NCI-H187 (cell line): ENCODE measurements at regions not wholly inside any gene's neighbourhood (a gene's known extent, or its start where the extent isn't known, plus 50 kb on each side); places are given as distances from the start of the nearest gene placed in this dataset.
"Not testable (repeated sequence)": the region's sequence is repeated elsewhere in the genome, so short reads cannot be mapped to it uniquely, and the experiment has no call there.

ENCODE experiments used
- DNase-seq, 2 experiments: peaks; one replicate each; lab custom pipeline; 2025; lab: John Stamatoyannopoulos, UW

DNA sequence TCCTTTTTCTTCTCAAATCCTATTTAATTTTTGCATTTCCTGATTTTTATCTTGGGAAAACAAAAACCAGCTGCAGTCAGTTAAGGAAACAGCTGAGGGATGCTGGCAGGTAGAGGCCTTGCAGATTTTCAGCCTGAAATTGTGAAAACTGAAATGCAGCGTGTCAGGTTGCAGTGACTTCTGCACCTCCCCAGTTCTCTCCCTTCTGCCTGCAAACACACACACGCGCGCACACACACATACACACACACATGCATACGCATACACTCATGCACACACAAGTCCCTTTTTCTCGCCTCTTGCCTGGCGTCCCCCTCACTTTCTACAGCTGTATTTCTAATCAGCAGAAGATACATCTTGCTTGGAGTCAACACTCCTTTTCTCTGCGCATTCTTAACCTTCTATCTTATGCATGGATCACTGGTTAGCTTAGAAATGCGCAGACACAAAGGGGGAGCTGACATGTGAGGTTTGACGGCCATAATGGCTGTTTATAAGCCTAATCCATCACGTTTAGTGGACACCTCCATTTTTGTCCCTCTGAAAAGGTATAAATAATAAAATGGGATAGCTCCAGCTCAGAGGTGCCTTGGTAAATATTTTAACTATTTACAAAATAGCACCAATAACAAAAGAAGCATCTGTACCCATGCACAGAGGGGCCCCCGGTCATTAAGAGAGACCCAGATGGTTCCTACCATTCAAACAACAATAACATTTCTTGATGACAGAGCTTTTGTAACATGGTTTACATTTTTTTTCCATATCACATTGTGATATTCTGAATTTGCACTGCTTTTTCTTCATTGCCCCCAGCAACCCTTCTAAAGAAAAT is 392.1 kb upstream of the SALL1 start:
- no peak for DNase-seq

GRCh38 chr16:51540259-51540658 is 389.2 kb upstream of the SALL1 start:
- no peak for DNase-seq

DNA sequence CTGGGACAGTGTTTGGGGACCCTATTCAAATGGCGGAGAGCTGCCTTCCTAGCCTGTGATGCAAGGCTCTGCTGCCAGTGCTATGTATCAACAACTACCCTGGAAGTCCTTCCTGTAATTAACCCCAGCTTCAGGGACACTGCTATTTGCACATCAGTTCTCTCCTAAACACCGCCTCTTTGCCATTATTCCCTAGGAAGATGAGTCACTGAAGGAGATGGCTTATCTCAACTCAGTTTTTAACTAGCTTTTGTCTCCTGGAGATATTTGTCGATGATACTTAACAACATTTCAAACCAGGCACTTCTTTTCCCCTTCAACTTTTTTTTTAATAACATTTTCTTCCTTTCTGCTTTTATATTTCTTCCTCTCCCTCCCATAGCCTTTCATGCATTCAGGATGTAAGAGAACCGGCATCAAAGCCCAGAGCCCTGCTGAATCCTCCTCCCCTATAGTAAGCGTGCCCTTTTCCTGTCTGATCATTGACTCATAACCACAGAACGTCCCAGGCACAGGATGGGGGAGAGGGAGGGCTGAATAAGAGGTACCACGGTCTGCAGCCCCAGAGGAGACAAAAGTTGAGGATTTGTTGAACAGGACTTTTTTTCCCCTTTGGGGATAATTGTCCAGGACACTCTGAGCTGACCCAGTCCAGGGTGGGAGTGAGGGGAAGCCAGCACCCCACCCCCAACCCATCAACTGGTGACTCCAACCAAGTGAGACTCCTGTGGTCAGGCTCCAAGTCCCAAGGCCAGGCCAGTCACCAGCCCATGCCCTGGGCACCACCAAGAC is 387.8 kb upstream of the SALL1 start:
- no peak for DNase-seq

DNA sequence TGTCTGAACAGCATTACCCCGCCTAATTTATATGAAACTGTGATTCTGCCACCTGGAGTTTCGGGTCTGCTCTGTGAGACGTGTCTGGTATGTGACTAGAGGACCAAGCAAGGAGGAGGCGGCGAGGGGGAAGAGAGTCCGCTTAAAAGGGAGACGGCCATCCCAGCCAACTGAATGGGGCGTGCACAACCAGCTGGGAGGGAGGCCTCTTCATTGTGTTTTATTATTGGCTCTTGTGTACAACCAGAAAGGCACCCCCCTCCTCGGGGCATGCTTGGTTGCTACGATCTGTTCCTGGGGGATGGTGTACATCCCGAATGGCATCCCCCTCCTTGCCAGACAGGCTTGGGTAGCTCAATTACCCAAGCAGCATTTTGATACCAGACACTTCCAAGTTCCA is 384.5 kb upstream of the SALL1 start:
- no peak for DNase-seq

GRCh38 chr16:51532551-51532950 is 381.5 kb upstream of the SALL1 start:
- DNase-seq: no peak

- no peak for DNase-seq
These were observed 380.2 kb upstream of the SALL1 start for GRCh38 chr16:51531271-51531670.

DNA sequence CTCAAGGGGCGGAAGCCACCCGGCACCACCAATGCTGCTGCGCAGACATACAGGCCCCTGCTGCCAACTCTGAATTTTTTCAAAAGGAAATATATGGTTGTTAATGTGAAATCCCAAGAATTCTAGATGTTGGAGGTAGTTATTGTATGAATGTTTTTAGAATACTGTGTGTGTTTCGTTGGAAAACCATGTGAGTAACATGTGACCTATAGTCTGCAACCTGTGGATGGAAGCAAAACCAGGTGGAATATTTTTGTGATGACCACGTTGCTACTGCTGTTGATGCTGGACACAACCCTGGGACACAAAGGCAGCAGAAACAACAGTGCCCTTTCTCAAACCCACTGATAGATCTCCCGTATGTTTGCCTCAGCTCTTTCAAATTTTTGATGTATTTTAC is 376.3 kb upstream of the SALL1 start:
- DNase-seq: no peak

- no peak for DNase-seq
These were observed 375.6 kb upstream of the SALL1 start for GRCh38 chr16:51526621-51527020.

GRCh38 chr16:51524555-51525373 is 373.7 kb upstream of the SALL1 start:
- DNase-seq: no peak

GRCh38 chr16:51524070-51524469 is 373.0 kb upstream of the SALL1 start:
- no peak for DNase-seq

- no peak for DNase-seq
These were observed 372.3 kb upstream of the SALL1 start for GRCh38 chr16:51523400-51523799.

- DNase-seq: no peak
These were observed 371.8 kb upstream of the SALL1 start for GRCh38 chr16:51522902-51523301.

- not testable (repeated sequence) for DNase-seq
These were observed 365.9 kb upstream of the SALL1 start for GRCh38 chr16:51516960-51517359.

- no peak for DNase-seq
These were observed 359.3 kb upstream of the SALL1 start for GRCh38 chr16:51510416-51510815.

- no peak for DNase-seq
These were observed 358.3 kb upstream of the SALL1 start for GRCh38 chr16:51509336-51509735.

DNA sequence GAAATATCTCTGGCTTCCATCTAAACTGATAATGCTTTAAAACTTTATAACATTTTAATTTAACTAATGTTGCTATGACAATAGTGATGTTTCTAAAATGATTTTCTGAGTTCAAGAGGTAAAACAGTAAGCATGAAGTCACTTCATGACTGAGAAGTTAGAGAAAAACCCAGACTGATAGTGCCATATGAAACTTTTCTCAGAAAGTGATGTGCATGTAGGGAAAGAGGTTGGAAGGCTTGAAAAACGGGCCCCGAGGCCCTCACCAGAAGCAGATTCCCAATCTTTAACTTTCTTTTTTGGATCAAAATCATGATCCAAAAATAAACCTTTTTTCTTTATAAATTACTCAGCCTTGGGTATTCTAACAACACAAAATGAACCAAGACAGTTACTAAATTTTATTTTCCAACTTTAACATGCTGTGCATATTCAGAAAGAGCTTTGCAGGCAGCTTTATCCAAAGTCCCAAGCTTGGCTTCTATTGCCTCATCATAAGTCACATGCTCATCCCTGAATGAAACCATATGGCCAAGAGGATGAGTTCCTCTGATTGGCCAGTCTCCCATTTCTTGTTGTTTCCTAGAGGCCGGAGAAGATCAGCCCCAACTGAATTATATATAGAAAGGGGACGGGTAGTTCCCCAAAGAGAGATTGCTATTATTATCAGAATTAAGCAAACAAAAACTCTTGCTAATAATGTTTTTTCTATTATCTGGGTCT is 357.6 kb upstream of the SALL1 start:
- no peak for DNase-seq

DNA sequence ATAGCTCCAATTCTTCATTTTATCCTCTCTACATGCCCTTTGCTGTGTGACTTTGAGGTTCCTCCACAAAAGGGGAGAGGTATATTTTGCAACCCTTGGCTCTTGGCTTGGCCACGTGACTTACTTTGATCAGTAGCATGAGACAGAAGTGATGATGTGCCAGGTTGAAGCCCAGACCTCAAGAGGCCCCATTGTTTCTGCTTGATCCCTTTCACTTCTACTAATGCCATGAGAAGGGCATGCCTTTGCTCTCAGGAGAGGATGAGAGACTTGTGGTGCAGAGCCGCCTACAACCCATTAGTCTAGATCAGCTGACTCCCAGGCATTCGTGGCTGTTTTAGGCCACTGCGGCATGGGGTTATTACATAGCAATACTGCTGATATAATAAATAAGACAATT is 356.2 kb upstream of the SALL1 start:
- no peak for DNase-seq

DNA sequence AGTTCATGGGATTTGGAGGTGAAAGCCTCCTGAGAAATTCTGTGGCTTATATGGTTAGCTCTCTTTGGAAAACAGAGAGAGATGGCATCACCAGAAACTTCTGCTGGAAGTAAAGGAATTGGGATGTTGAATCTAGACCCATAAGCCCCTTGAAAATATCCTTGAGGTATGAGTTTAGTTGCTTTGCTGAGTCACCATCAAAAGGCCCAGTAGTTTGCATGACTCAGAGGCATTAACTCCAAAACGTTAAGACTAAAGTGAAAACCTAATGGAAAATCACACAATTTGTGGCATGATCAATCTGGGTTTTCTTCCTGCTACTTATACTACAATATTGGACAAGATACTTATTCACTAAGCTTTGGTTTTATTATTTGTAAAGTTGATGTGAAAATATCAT is 349.2 kb upstream of the SALL1 start:
- DNase-seq: no peak

GRCh38 chr16:51497541-51498211 is 346.6 kb upstream of the SALL1 start:
- DNase-seq: no peak

GRCh38 chr16:51490866-51491265 is 339.8 kb upstream of the SALL1 start:
- DNase-seq: no peak

- no peak for DNase-seq
These were observed 336.8 kb upstream of the SALL1 start for GRCh38 chr16:51487880-51488279.
